ENCODE measurements at regions not wholly inside any gene's neighbourhood (a gene's known extent, or its start where the extent isn't known, plus 50 kb on each side); places are given as distances from the start of the nearest gene placed in this dataset.
"Not testable (repeated sequence)": the region's sequence is repeated elsewhere in the genome, so short reads cannot be mapped to it uniquely, and the experiment has no call there.

GRCh38 chrX:25141684-25142083, 125.9 kb upstream of the ARX start:
- no peak for DNase-seq (ENCODE audit: low spot score)

- DNase-seq (ENCODE audit: low spot score) = peak; percentile 30
These were observed 115.3 kb upstream of the ARX start for GRCh38 chrX:25131055-25131454.

GRCh38 chrX:25130619-25131018, 114.9 kb upstream of the ARX start:
- no peak for DNase-seq (ENCODE audit: low spot score)

GRCh38 chrX:25125483-25125882, 109.7 kb upstream of the ARX start:
- DNase-seq (ENCODE audit: low spot score) = no peak

- DNase-seq (ENCODE audit: low spot score) = no peak
These were observed 108.6 kb upstream of the ARX start for GRCh38 chrX:25124391-25124790.

GRCh38 chrX:25112156-25112555, 96.4 kb upstream of the ARX start:
- DNase-seq (ENCODE audit: low spot score) = no peak

GRCh38 chrX:25108481-25108880, 92.7 kb upstream of the ARX start:
- no peak for DNase-seq (ENCODE audit: low spot score)

- no peak for DNase-seq (ENCODE audit: low spot score)
These were observed 89.5 kb upstream of the ARX start for GRCh38 chrX:25105221-25105620.

- no peak for DNase-seq (ENCODE audit: low spot score)
These were observed 80.8 kb upstream of the ARX start for GRCh38 chrX:25096522-25097045.

- DNase-seq (ENCODE audit: low spot score) = not testable (repeated sequence)
These were observed 75.4 kb upstream of the ARX start for GRCh38 chrX:25091152-25091551.

GRCh38 chrX:25084446-25084845, 68.7 kb upstream of the ARX start:
- no peak for DNase-seq (ENCODE audit: low spot score)

GRCh38 chrX:25083661-25084060, 67.9 kb upstream of the ARX start:
- DNase-seq (ENCODE audit: low spot score) = peak; percentile 43

GRCh38 chrX:25079020-25079419, 63.3 kb upstream of the ARX start:
- DNase-seq (ENCODE audit: low spot score) = no peak

- DNase-seq (ENCODE audit: low spot score) = no peak
These were observed 61.3 kb upstream of the ARX start for GRCh38 chrX:25076941-25077500.

- DNase-seq (ENCODE audit: low spot score) = no peak
These were observed 56.5 kb upstream of the ARX start for GRCh38 chrX:25072247-25072646.

- no peak for DNase-seq (ENCODE audit: low spot score)
These were observed 54.3 kb upstream of the ARX start for GRCh38 chrX:25070038-25070437.

- DNase-seq (ENCODE audit: low spot score) = no peak
These were observed 53.4 kb upstream of the ARX start for GRCh38 chrX:25069209-25069608.

GRCh38 chrX:25068340-25068739, 52.6 kb upstream of the ARX start:
- DNase-seq (ENCODE audit: low spot score) = no peak

- no peak for DNase-seq (ENCODE audit: low spot score)
These were observed 51.8 kb upstream of the ARX start for GRCh38 chrX:25067271-25068172.

- DNase-seq (ENCODE audit: low spot score) = no peak
These were observed 50.4 kb upstream of the ARX start for GRCh38 chrX:25066131-25066530.
